ENCODE measurements at regions not wholly inside any gene's neighbourhood (a gene's known extent, or its start where the extent isn't known, plus 50 kb on each side); places are given as distances from the start of the nearest gene placed in this dataset.

- no peak for TF ChIP-seq ZBTB33 (IDR thresholded peaks at IDR 0.05; ENCODE audit: extremely low read depth, insufficient replicate concordance, low read length)
- TF ChIP-seq SIN3A (IDR thresholded peaks at IDR 0.05; ENCODE audit: low read depth), result no peak
- TF ChIP-seq POLR2AphosphoS5 (IDR thresholded peaks at IDR 0.05; ENCODE audit: low read depth, low read length), result peak; percentile 37
- TF ChIP-seq POLR2A (IDR thresholded peaks at IDR 0.05; ENCODE audit: borderline replicate concordance, extremely low read depth, insufficient read depth, insufficient read length), result no peak
- peak; percentile 74 for TF ChIP-seq SP1 (IDR thresholded peaks at IDR 0.05; ENCODE audit: low read depth)
- TF ChIP-seq TCF7L2 (IDR thresholded peaks at IDR 0.05; ENCODE audit: borderline replicate concordance, extremely low read depth, insufficient read depth, insufficient read length), result peak; percentile 81
- TF ChIP-seq EZH2phosphoT487 (IDR thresholded peaks at IDR 0.05; ENCODE audit: borderline replicate concordance), result no peak
- no peak for TF ChIP-seq REST (IDR thresholded peaks at IDR 0.05; ENCODE audit: low read depth)
- TF ChIP-seq FOSL1 (IDR thresholded peaks at IDR 0.05; ENCODE audit: low read depth), result peak; percentile 80
- TF ChIP-seq YY1 (IDR thresholded peaks at IDR 0.05; ENCODE audit: extremely low read depth, insufficient replicate concordance, low read depth, low read length), result no peak
- no peak; the same call in 1 of the 2 replicates for TF ChIP-seq CBX3 (IDR thresholded peaks at IDR 0.05; ENCODE audit: low read depth)
- TF ChIP-seq RAD21 (IDR thresholded peaks at IDR 0.05; ENCODE audit: low read depth), result no peak; the same call in none of the 2 replicates
- peak; percentile 76 for TF ChIP-seq JUND (IDR thresholded peaks at IDR 0.05)
These were observed 115.7 kb downstream of the BEGAIN start (continued) for GRCh38 chr14:100471441-100472093.

Data from HCT116 (cell line).